MCF 10A (cell line): ENCODE measurements at regions not wholly inside any gene's neighbourhood (a gene's known extent, or its start where the extent isn't known, plus 50 kb on each side); places are given as distances from the start of the nearest gene placed in this dataset.
"Not testable (repeated sequence)": the region's sequence is repeated elsewhere in the genome, so short reads cannot be mapped to it uniquely, and the experiment has no call there.

ENCODE experiments used
- BruUV-seq: library from RNA; stranded (reverse); fragments of 400-500 nt; replicated peaks from 2 replicates; lab custom pipeline; 2021; lab: Mats Ljungman, UMichigan
- CTCF ChIA-PET: fragments of 300-600 bp; sonication (Branson Sonifier 250); formaldehyde crosslinking; extraction: SDS; loops from one replicate; lab custom pipeline; 2021; ENCODE audit warnings: antibody characterized with exemption, inconsistent platforms; lab: Yijun Ruan, JAX
- POLR2A ChIA-PET: fragments of 300-600, 350-650 bp; sonication (Branson Sonifier 250); formaldehyde crosslinking; extraction: SDS; loops from one replicate; lab custom pipeline; 2020; ENCODE audit warnings: antibody characterized with exemption, inconsistent platforms; lab: Yijun Ruan, JAX
- DNase-seq: peaks from one replicate; pipeline ENCODE4 v3.0.0-alpha.2; 2018; ENCODE audit not compliant: unreplicated experiment
- H3K27ac Mint-ChIP-seq: one replicate; pipeline ENCODE4 v1.8.0; 2022; ENCODE audit warnings: mild to moderate bottlenecking, low read depth, mixed read lengths; ENCODE audit not compliant: unreplicated experiment
- H3K27me3 Mint-ChIP-seq: one replicate; pipeline ENCODE4 v1.8.0; 2022; ENCODE audit warnings: mixed read lengths; ENCODE audit not compliant: insufficient read depth, unreplicated experiment
- H3K36me3 Mint-ChIP-seq: one replicate; pipeline ENCODE4 v1.8.0; 2022; ENCODE audit warnings: mild to moderate bottlenecking, moderate library complexity, mixed read lengths; ENCODE audit not compliant: insufficient read depth, unreplicated experiment
- H3K4me1 Mint-ChIP-seq: one replicate; pipeline ENCODE4 v1.8.0; 2022; ENCODE audit warnings: mixed read lengths; ENCODE audit not compliant: insufficient read depth, unreplicated experiment
- H3K4me3 Mint-ChIP-seq: one replicate; pipeline ENCODE4 v1.8.0; 2022; ENCODE audit warnings: mild to moderate bottlenecking, moderate library complexity, mixed read lengths; ENCODE audit not compliant: unreplicated experiment
- H3K9me3 Mint-ChIP-seq: one replicate; pipeline ENCODE4 v1.8.0; 2022; ENCODE audit warnings: mixed read lengths; ENCODE audit not compliant: unreplicated experiment
- intact Hi-C: fragments of 100-400 bp; cut with micrococcal nuclease; formaldehyde crosslinking; loops from 2 replicates; pipeline ENCODE4 v1.14.1; 2022
- TF ChIP-seq, protein P1 (sequence below): fragments of 200-600 bp; IDR thresholded peaks from one replicate; pipeline ENCODE4 v1.8.0; 2022; ENCODE audit warnings: antibody characterized with exemption, mild to moderate bottlenecking; ENCODE audit not compliant: unreplicated experiment

DNA sequence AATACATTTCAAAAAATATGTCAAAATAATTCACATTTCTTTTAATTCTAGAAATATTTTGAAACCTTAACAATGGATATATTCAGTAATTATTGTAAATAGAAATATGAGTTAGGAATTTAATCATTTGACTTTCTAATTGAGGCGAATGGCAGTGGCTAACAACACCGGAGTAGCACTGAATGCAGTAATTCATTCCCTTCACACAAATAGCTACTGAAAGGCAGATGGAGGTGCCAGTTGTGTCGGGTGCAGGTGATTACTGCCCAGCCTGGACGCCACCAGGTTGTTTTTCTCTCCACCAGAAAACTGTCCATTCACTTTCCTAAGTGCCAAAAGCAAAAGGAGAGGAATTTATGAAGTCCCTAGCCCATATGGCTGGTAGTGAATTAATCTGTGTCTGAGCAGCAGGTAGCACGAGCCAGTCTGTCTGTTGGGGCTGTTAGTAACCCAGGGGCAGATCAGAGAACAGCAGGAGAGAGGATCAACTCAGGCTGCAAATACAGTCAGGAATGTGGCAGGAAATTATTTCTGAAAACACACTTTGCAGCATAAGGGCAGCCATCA is 79.3 kb upstream of the GMNC start:
- CTCF ChIA-PET, result no interaction called here
- no peaks in the 10 kb centered on the region for H3K9me3 Mint-ChIP-seq
- no peak for DNase-seq
- BruUV-seq, result no TSS peak
- POLR2A ChIA-PET, result no interaction called here
- H3K36me3 Mint-ChIP-seq, result no peaks in the 10 kb centered on the region
- no peaks in the 10 kb centered on the region for H3K4me1 Mint-ChIP-seq
- H3K27ac Mint-ChIP-seq, result no peak overlapping the region
- H3K4me3 Mint-ChIP-seq, result no peak overlapping the region
- intact Hi-C loops, result no loop called here
- no peaks in the 10 kb centered on the region for H3K27me3 Mint-ChIP-seq
- TF ChIP-seq, protein P1, sequence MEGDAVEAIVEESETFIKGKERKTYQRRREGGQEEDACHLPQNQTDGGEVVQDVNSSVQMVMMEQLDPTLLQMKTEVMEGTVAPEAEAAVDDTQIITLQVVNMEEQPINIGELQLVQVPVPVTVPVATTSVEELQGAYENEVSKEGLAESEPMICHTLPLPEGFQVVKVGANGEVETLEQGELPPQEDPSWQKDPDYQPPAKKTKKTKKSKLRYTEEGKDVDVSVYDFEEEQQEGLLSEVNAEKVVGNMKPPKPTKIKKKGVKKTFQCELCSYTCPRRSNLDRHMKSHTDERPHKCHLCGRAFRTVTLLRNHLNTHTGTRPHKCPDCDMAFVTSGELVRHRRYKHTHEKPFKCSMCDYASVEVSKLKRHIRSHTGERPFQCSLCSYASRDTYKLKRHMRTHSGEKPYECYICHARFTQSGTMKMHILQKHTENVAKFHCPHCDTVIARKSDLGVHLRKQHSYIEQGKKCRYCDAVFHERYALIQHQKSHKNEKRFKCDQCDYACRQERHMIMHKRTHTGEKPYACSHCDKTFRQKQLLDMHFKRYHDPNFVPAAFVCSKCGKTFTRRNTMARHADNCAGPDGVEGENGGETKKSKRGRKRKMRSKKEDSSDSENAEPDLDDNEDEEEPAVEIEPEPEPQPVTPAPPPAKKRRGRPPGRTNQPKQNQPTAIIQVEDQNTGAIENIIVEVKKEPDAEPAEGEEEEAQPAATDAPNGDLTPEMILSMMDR, result no peak

DNA sequence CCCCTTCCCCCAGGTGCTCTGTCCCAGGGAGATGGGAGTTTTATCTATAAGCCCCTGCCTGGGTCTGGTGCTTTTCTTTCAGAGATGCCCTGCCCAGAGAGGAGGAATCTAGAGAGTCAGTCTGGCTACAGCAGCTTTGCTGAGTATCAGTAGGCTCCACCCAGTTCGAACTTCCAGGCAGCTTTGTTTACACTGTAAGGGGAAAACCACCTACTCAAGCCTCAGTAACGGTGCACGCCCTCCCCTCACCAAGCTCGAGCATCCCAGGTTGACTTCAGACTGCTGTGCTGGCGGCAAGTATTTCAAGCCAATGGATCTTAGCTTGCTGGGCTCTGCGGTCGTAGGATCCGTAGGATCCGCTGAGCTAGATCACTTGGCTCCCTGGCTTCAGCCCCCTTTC is 72.1 kb upstream of the GMNC start:
- H3K4me3 Mint-ChIP-seq, BruUV-seq, H3K9me3 Mint-ChIP-seq, CTCF ChIA-PET, H3K4me1 Mint-ChIP-seq, H3K27ac Mint-ChIP-seq, intact Hi-C loops, POLR2A ChIA-PET, H3K27me3 Mint-ChIP-seq, DNase-seq, H3K36me3 Mint-ChIP-seq: not testable (repeated sequence)

GRCh38 chr3:190926619-190927018 is 64.1 kb upstream of the GMNC start:
- DNase-seq, result no peak
- Mint-ChIP-seq H3K36me3 (no peaks in the 10 kb centered on the region), H3K4me3 (no peak overlapping the region), H3K27ac (no peak overlapping the region), H3K27me3 (no peaks in the 10 kb centered on the region), H3K9me3 (no peaks in the 10 kb centered on the region), H3K4me1 (no peaks in the 10 kb centered on the region)
- no TSS peak for BruUV-seq
- POLR2A ChIA-PET, result no interaction called here
- intact Hi-C loops, result no loop called here
- TF ChIP-seq, protein P1, result no peak
- CTCF ChIA-PET, result no interaction called here

DNA sequence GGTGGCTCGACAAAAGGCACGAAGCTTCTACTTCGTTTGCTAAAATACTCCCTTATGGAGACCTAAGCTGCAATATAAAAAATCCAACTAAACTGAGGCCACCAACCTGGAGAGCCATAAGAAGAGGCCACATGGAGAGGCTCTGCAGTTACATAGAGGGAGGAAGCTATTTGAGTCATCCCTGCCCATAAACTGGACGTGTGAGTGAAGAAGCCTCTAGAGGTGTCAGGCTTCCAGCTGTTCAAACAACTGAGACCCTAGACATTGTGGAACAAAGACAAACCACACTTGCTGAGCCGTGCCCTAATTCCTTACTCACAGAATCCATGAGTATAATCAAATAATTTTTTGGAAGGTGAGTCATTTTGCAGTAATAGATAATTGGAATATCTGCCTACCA is 50.2 kb upstream of the GMNC start:
- H3K9me3 Mint-ChIP-seq, result no peaks in the 10 kb centered on the region
- H3K4me1 Mint-ChIP-seq, result no peaks in the 10 kb centered on the region
- ChIA-PET CTCF (no interaction called here), POLR2A (no interaction called here)
- no peaks in the 10 kb centered on the region for H3K36me3 Mint-ChIP-seq
- no TSS peak for BruUV-seq
- no peak overlapping the region for H3K27ac Mint-ChIP-seq
- H3K4me3 Mint-ChIP-seq, result no peak overlapping the region
- no peak for DNase-seq
- TF ChIP-seq, protein P1, result no peak
- H3K27me3 Mint-ChIP-seq, result no peaks in the 10 kb centered on the region
- intact Hi-C loops, result no loop called here
